Heart right ventricle (tissue), 16 donors: ENCODE measurements at regions not wholly inside any gene's neighbourhood (a gene's known extent, or its start where the extent isn't known, plus 50 kb on each side); places are given as distances from the start of the nearest gene placed in this dataset.

Experiments
- ATAC-seq, 8 donors: fragments of 200-7000 bp; cut with Tn5 transposase; one replicate each; pipeline ENCODE4 v1.9.1; 2020; ENCODE audit warnings: mild to moderate bottlenecking in 8 of 8, moderate library complexity in 8 of 8, moderate number of reproducible peaks in 1 of 8
- DNase-seq, 2 donors: peaks; one replicate each; pipeline ENCODE4 v3.0.0-alpha.2; 2020
- H3K27ac ChIP-seq, 10 donors: fragments of 200-600 bp; sonication (generic) in 2 of 10; one replicate each; pipeline versions ENCODE4 v1.5.0 to v1.8.0; 2020 to 2022; ENCODE audit warnings: mild to moderate bottlenecking in 3 of 10
- H3K27me3 ChIP-seq, 7 donors: fragments of 200-600 bp; one replicate each; pipeline ENCODE4 v1.8.0; 2021 to 2022; ENCODE audit warnings: mild to moderate bottlenecking in 2 of 7
- H3K36me3 ChIP-seq, 9 donors: fragments of 200-600 bp; sonication (generic) in 1 of 9; one replicate each; pipeline versions ENCODE4 v1.5.0 to v1.8.0; 2020 to 2022; ENCODE audit warnings: mild to moderate bottlenecking in 2 of 9
- H3K4me1 ChIP-seq, 9 donors: fragments of 200-600 bp; sonication (generic) in 1 of 9; one replicate each; pipeline versions ENCODE4 v1.5.0 to v1.8.0; 2020 to 2022; ENCODE audit warnings: mild to moderate bottlenecking in 4 of 9
- H3K4me3 ChIP-seq, 10 donors: fragments of 200-600 bp; sonication (generic) in 2 of 10; one replicate each; pipeline versions ENCODE4 v1.5.0 to v1.8.0; 2020 to 2022; ENCODE audit warnings: mild to moderate bottlenecking in 7 of 10, moderate library complexity in 2 of 10
- H3K9me3 ChIP-seq, 11 donors: fragments of 200-600 bp in 10 of 11; sonication (generic) in 2 of 11; one replicate each; pipeline versions ENCODE4 v1.5.0 to v1.8.0; 2013 to 2022; ENCODE audit warnings: mild to moderate bottlenecking in 2 of 11, control low read depth in 1 of 11, moderate library complexity in 1 of 11
- CTCF ChIP-seq, 9 donors: fragments of 200-600 bp; sonication (generic) in 2 of 9; IDR thresholded peaks; one replicate each; pipeline versions ENCODE4 v1.5.0 to v1.8.0; 2021 to 2022; ENCODE audit warnings: antibody characterized with exemption in 9 of 9, mild to moderate bottlenecking in 5 of 9, moderate library complexity in 1 of 9
- WGBS, 2 donors: extraction: QIAGEN DNeasy Blood & Tissue Kit; methylation state at CpG; one replicate each; pipeline ENCODE4 v1.1.7; 2013; ENCODE audit warnings: inconsistent platforms in 1 of 2; 5-methylcytosine and 5-hydroxymethylcytosine counted together
- intact Hi-C, 10 donors: fragments of 100-400 bp; cut with DNase I; formaldehyde crosslinking; loops; one replicate each; pipeline versions ENCODE4 v1.11.1 to v1.14.2; 2022
- donor health status: Arrhythmogenic right ventricular cardiomyopathy.
- donor health status: ischemic (EF 13 %, LVEDD 7.1; RV severe dilation, severe dysfunction).
- donor health status: healthy with polysubstance abuse.
- donor health status: DM: no; HTN: yes; CAD: no.
- donor health status: DM: no; HTN: no; CAD: no.
- donor health status: ischemic (EF 25% LVEDD 6.9; RV normal size, moderate dysfunction).
- donor health status: ischemic (EF 25% LVEDD 5.7; RV mildly dilated, moderate dysfunction).
- donor health status: healthy.
- donor health status: DM: yes; HTN: yes; CAD: no.
- donor health status: Ischemic cardiomyopathy.
- donor health status: ischemic (EF 35%, LVEDD 5.7; RV mildly dilated, moderate dysfunction).
- donor health status: nonischemic (EF 11% LVEDD 7.7; RV severe dilation, severe dysfunction).
- donor health status: DM: yes; HTN: yes; CAD: no.
- donor health status: PGD.
- donor health status: ischemic (EF 29% LVEDD 5.4; RV normal size, mild dysfunction).
- donor health status: nonischemic (EF 23%, LVEDD 6.1; RV moderate dilation, normal function).

GRCh38 chr10:29208845-29209244 lies 80.0 kb upstream of the LYZL1 start:
- H3K4me3 ChIP-seq, result no peak overlapping the region
- H3K27ac ChIP-seq, result no peak overlapping the region
- 60 to 68% methylated on average over 2 of the region's 2 CpGs for WGBS, 2 donors
- no peak for TF ChIP-seq CTCF (IDR thresholded peaks at IDR 0.05)
- intact Hi-C loops, result no loop called here
- no peaks in the 10 kb centered on the region for H3K4me1 ChIP-seq
- DNase-seq (no peak), ATAC-seq (no peak)
- peaks cover 0 to 33% (median 11%) of the 10 kb centered on the region in 11 donors for H3K9me3 ChIP-seq
- H3K27me3 ChIP-seq, result peaks cover 0 to 9% (median 0%) of the 10 kb centered on the region in 7 donors
- no peaks in the 10 kb centered on the region for H3K36me3 ChIP-seq

GRCh38 chr10:29209830-29210229 lies 79.0 kb upstream of the LYZL1 start:
- Histone ChIP-seq H3K36me3 (no peaks in the 10 kb centered on the region), H3K27me3 (peaks cover 0 to 9% (median 0%) of the 10 kb centered on the region in 7 donors), H3K4me1 (no peaks in the 10 kb centered on the region), H3K9me3 (peaks cover 0 to 33% (median 11%) of the 10 kb centered on the region in 11 donors), H3K27ac (no peak overlapping the region), H3K4me3 (no peak overlapping the region)
- DNase-seq, result no peak
- TF ChIP-seq CTCF (IDR thresholded peaks at IDR 0.05), result no peak
- intact Hi-C loops, result no loop called here
- no peak for ATAC-seq

- intact Hi-C loops, result no loop called here
- Histone ChIP-seq H3K9me3 (peaks cover 0 to 33% (median 11%) of the 10 kb centered on the region in 11 donors), H3K27ac (no peak overlapping the region), H3K4me1 (no peaks in the 10 kb centered on the region), H3K27me3 (peaks cover 0 to 9% (median 0%) of the 10 kb centered on the region in 7 donors), H3K36me3 (no peaks in the 10 kb centered on the region), H3K4me3 (no peak overlapping the region)
- DNase-seq, result no peak
- ATAC-seq, result no peak
- TF ChIP-seq CTCF (IDR thresholded peaks at IDR 0.05), result no peak
- 65 to 79% methylated on average over 2 of the region's 2 CpGs for WGBS, 2 donors
These were observed 78.5 kb upstream of the LYZL1 start for GRCh38 chr10:29210266-29210868.

- ATAC-seq (no peak), DNase-seq (no peak)
- H3K4me1 ChIP-seq, result no peaks in the 10 kb centered on the region
- peaks cover 0 to 33% (median 11%) of the 10 kb centered on the region in 11 donors for H3K9me3 ChIP-seq
- H3K27ac ChIP-seq, result no peak overlapping the region
- H3K36me3 ChIP-seq, result no peaks in the 10 kb centered on the region
- WGBS, 2 donors, result 79 to 80% methylated on average over 3 of the region's 3 CpGs
- H3K27me3 ChIP-seq, result peaks cover 0 to 4% (median 0%) of the 10 kb centered on the region in 7 donors
- intact Hi-C loops, result no loop called here
- no peak overlapping the region for H3K4me3 ChIP-seq
- no peak for TF ChIP-seq CTCF (IDR thresholded peaks at IDR 0.05)
These were observed 76.3 kb upstream of the LYZL1 start for GRCh38 chr10:29212597-29212996.
